ENCODE measurements at regions not wholly inside any gene's neighbourhood (a gene's known extent, or its start where the extent isn't known, plus 50 kb on each side); places are given as distances from the start of the nearest gene placed in this dataset.

- TF ChIP-seq CTCF (IDR thresholded peaks at IDR 0.05; ENCODE audit: insufficient read depth, low read depth, low read length), result no peak
- TF ChIP-seq EZH2 (IDR thresholded peaks at IDR 0.05; ENCODE audit: insufficient read depth, low read length), result no peak
These were observed 216.8 kb upstream of the CNTNAP5 start for GRCh38 chr2:123808243-123808642.
